ENCODE measurements at regions not wholly inside any gene's neighbourhood (a gene's known extent, or its start where the extent isn't known, plus 50 kb on each side); places are given as distances from the start of the nearest gene placed in this dataset.
"Not testable (repeated sequence)": the region's sequence is repeated elsewhere in the genome, so short reads cannot be mapped to it uniquely, and the experiment has no call there.

DNA sequence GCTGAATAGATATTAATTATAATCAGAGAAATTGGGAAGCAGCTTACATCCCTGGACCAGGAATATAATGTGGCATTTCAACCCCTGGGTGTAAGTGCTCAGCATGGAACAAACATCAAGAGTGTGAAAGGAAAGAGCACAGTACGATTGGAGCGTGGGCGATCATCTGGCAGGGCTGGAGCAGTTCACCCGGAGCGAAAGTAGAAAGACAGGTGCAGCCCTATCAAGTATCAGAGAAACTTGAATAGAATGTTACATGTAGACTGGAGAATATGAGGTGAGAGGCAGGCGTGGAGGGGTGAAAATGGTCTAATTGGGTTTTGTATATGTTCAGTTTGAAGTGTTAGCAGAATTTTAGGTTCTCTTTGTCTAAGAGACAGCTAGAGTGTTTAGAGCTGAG lies 303.0 kb downstream of the MDFIC start:
- no peaks in the 10 kb centered on the region for H3K27me3 Mint-ChIP-seq (ENCODE audit: low read depth)
- no peak for DNase-seq
- H3K9me3 Mint-ChIP-seq: no peaks in the 10 kb centered on the region
- H3K27ac Mint-ChIP-seq: no peak overlapping the region
- H3K36me3 Mint-ChIP-seq (ENCODE audit: insufficient read depth in 2 of 2): no peaks in the 10 kb centered on the region
- no peak for ATAC-seq (replicated peaks in 1 of 2)
- H3K4me1 Mint-ChIP-seq (ENCODE audit: low read depth): no peaks in the 10 kb centered on the region
- H3K4me3 Mint-ChIP-seq: no peak overlapping the region

- no peak overlapping the region for H3K4me3 Mint-ChIP-seq
- H3K4me1 Mint-ChIP-seq (ENCODE audit: low read depth): no peaks in the 10 kb centered on the region
- no peak for DNase-seq
- H3K27ac Mint-ChIP-seq: no peak overlapping the region
- no peaks in the 10 kb centered on the region for H3K36me3 Mint-ChIP-seq (ENCODE audit: insufficient read depth in 2 of 2)
- H3K27me3 Mint-ChIP-seq (ENCODE audit: low read depth): no peaks in the 10 kb centered on the region
- no peaks in the 10 kb centered on the region for H3K9me3 Mint-ChIP-seq
- no peak for ATAC-seq (replicated peaks in 1 of 2)
Observed at GRCh38 chr7:115223959-115224358, 302.1 kb downstream of the MDFIC start.

GRCh38 chr7:115221456-115221855 lies 299.6 kb downstream of the MDFIC start:
- no peaks in the 10 kb centered on the region for H3K9me3 Mint-ChIP-seq
- H3K27ac Mint-ChIP-seq: no peak overlapping the region
- ATAC-seq (replicated peaks in 1 of 2): no peak
- H3K27me3 Mint-ChIP-seq (ENCODE audit: low read depth): no peaks in the 10 kb centered on the region
- peaks cover 6% of the 10 kb centered on the region for H3K4me1 Mint-ChIP-seq (ENCODE audit: low read depth)
- no peaks in the 10 kb centered on the region for H3K36me3 Mint-ChIP-seq (ENCODE audit: insufficient read depth in 2 of 2)
- no peak for DNase-seq
- no peak overlapping the region for H3K4me3 Mint-ChIP-seq

DNA sequence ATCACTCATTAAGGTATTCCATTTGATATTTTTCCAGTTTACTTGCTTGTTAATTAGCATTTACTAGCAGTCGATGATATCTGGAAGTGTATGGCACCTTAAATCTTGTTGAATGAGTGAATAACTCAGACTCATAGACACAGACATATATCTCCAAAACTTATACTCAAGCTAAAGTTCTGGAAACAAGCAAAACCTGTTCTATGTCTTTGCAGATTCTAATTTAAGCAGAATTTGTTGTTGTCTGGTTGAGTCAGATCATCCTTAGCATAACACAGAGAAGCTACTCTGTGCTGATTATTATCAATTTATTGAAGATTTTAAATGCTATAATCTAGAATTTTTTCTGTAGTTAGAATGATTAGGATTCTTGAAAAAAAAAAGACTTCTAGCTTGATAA lies 296.2 kb downstream of the MDFIC start:
- Mint-ChIP-seq H3K27ac (no peak overlapping the region), H3K9me3 (no peaks in the 10 kb centered on the region), H3K36me3 (ENCODE audit: insufficient read depth in 2 of 2) (no peaks in the 10 kb centered on the region), H3K27me3 (ENCODE audit: low read depth) (no peaks in the 10 kb centered on the region), H3K4me3 (no peak overlapping the region), H3K4me1 (ENCODE audit: low read depth) (peaks cover 6% of the 10 kb centered on the region)
- DNase-seq: no peak
- no peak for ATAC-seq (replicated peaks in 1 of 2)

DNA sequence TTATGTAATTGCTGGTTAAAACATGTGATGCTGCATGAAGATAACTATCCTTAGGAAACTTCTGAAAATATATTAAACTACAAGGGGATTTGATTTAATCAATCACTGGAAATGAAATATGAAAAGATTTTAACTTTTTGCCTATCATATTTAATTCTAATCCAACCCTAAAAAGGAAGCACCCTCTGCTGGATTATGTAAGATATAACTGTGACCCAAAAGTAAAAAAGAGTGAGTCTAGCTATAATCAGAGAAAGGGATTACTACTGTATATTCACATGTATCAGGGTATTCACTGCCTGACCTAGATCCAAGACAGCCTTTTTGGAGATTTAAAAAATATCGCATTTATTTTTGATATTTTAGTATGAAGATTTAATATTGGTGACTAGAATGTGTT lies 295.5 kb downstream of the MDFIC start:
- Mint-ChIP-seq H3K27me3 (ENCODE audit: low read depth) (no peaks in the 10 kb centered on the region), H3K4me1 (ENCODE audit: low read depth) (peaks cover 6% of the 10 kb centered on the region), H3K27ac (no peak overlapping the region), H3K9me3 (no peaks in the 10 kb centered on the region), H3K36me3 (ENCODE audit: insufficient read depth in 2 of 2) (no peaks in the 10 kb centered on the region), H3K4me3 (no peak overlapping the region)
- no peak for ATAC-seq (replicated peaks in 1 of 2)
- DNase-seq: no peak

DNA sequence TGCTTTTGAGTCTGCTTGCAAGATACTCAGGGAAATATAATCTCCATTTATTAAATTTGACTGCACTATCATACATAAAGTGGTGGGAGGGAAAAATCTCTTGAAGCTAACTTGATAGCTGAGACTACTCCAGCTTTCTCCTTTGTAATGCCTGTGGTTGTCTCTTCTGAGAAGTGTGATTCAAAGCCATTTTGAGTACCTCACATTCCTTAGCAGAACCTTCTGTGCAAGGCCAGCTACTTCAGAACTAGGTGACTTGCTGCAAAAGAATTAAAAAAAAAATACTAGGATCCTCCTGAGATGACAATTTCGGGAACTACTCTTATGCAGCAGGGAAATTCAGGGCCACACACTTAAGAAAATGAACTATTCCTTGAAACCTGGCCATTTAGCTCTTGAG lies 294.8 kb downstream of the MDFIC start:
- DNase-seq (no peak), ATAC-seq (replicated peaks in 1 of 2) (no peak)
- H3K27ac Mint-ChIP-seq: no peak overlapping the region
- no peaks in the 10 kb centered on the region for H3K27me3 Mint-ChIP-seq (ENCODE audit: low read depth)
- no peaks in the 10 kb centered on the region for H3K36me3 Mint-ChIP-seq (ENCODE audit: insufficient read depth in 2 of 2)
- H3K9me3 Mint-ChIP-seq: no peaks in the 10 kb centered on the region
- H3K4me3 Mint-ChIP-seq: no peak overlapping the region
- H3K4me1 Mint-ChIP-seq (ENCODE audit: low read depth): peaks cover 6% of the 10 kb centered on the region

GRCh38 chr7:115211171-115211570 lies 289.3 kb downstream of the MDFIC start:
- peaks cover 6 to 7% of the 10 kb centered on the region in 2 donors for H3K36me3 Mint-ChIP-seq (ENCODE audit: insufficient read depth in 2 of 2)
- H3K9me3 Mint-ChIP-seq: peaks cover 4% of the 10 kb centered on the region in 2 donors
- no peak overlapping the region for H3K4me3 Mint-ChIP-seq
- H3K27ac Mint-ChIP-seq: no peak overlapping the region
- ATAC-seq (replicated peaks in 1 of 2) (no peak), DNase-seq (no peak)
- H3K27me3 Mint-ChIP-seq (ENCODE audit: low read depth): no peaks in the 10 kb centered on the region
- H3K4me1 Mint-ChIP-seq (ENCODE audit: low read depth): no peaks in the 10 kb centered on the region

DNA sequence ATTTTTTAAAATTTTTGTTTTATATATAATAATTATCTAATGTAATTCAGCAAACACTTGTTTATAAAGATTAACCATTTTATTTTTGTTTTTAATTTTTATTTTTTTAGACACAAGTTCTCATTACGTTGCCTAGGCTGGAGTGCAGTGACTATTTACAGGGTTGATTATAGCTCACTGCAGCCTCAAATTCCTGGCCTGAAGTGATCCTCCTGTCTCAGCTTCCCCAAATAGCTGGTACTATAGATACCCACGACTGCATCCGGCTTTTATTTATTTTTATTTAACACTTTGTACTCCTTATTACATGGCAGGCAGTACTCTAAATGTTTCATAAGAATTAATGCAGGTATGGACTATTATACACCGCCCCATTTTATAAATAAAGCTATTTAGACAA lies 288.7 kb downstream of the MDFIC start:
- no peaks in the 10 kb centered on the region for H3K4me1 Mint-ChIP-seq (ENCODE audit: low read depth)
- DNase-seq: no peak
- peaks cover 6 to 7% of the 10 kb centered on the region in 2 donors for H3K36me3 Mint-ChIP-seq (ENCODE audit: insufficient read depth in 2 of 2)
- H3K9me3 Mint-ChIP-seq: peaks cover 4 to 6% of the 10 kb centered on the region in 2 donors
- no peaks in the 10 kb centered on the region for H3K27me3 Mint-ChIP-seq (ENCODE audit: low read depth)
- no peak for ATAC-seq (replicated peaks in 1 of 2)
- no peak overlapping the region for H3K4me3 Mint-ChIP-seq
- H3K27ac Mint-ChIP-seq: no peak overlapping the region

DNA sequence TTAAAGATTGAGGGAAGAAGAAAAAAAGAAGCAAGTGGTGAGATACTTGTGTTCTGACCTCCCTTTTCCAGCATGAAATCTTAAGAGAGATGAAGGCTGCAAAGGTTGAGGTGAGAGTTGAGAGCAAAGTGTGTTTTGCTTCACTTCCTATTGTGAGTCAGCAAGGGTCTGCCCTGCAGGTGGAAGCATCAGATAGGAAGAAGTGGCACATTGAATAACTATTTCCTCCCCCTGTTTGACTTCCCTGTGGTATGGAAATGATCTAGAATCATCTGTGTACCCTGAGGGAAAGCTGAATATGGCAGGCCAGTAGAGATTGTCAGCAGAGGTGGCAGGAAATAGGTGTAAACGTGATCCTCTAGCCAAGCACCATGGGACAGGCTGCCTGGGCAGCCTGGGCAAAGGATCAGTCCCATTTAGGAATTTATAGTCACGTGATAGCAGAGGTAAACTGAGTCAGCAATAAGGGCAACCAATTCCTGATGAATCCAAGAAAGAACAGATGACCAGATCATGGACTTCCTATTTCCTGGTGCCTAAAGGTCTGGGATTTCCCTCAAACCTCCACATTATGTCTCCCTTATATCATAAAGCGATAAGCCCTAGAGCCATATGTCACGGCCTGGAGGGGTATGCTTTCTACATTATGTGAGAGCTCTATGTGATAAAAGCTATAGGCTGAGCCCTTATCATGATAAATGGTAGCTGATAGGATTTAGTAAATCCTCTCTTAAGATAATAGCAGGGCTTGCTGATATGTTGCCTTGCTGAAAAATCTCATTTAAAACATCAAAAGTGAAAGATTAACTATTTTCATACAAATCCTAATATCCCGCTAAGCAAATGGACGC lies 287.0 kb downstream of the MDFIC start:
- Mint-ChIP-seq H3K4me3 (no peak overlapping the region), H3K9me3 (peaks cover 7 to 8% of the 10 kb centered on the region in 2 donors), H3K27ac (no peak overlapping the region), H3K27me3 (ENCODE audit: low read depth) (no peaks in the 10 kb centered on the region), H3K4me1 (ENCODE audit: low read depth) (no peaks in the 10 kb centered on the region), H3K36me3 (ENCODE audit: insufficient read depth in 2 of 2) (peaks cover 6 to 7% of the 10 kb centered on the region in 2 donors)
- ATAC-seq (replicated peaks in 1 of 2) (no peak), DNase-seq (no peak)

DNA sequence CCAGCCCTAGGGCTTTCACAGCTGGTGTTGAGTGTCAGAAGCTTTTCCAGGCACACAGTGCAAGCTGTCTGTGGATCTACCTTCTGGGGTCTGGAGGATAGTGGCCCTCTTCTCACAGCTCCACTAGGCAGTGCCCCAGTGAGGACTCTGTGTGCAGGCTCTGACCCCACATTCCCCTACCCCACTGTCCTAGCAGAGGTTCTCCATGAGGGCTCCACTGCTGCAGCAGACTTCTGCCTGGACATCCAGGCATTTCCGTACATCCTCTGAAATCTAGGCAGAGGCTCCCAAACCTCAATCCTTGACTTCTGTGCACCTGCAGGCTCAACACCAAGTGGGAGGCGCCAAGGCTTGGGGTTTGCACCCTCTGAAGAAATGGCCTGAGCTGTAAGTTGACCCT lies 284.5 kb downstream of the MDFIC start:
- not testable (repeated sequence) for H3K36me3 Mint-ChIP-seq (ENCODE audit: insufficient read depth in 2 of 2); H3K4me3 Mint-ChIP-seq; H3K4me1 Mint-ChIP-seq (ENCODE audit: low read depth); H3K27me3 Mint-ChIP-seq (ENCODE audit: low read depth); H3K27ac Mint-ChIP-seq; DNase-seq; ATAC-seq (replicated peaks in 1 of 2); H3K9me3 Mint-ChIP-seq

- no peak for ATAC-seq (replicated peaks in 1 of 2)
- no peak for DNase-seq
- H3K9me3 Mint-ChIP-seq: no peaks in the 10 kb centered on the region
- H3K4me3 Mint-ChIP-seq: no peak overlapping the region
- no peak overlapping the region for H3K27ac Mint-ChIP-seq
- no peaks in the 10 kb centered on the region for H3K4me1 Mint-ChIP-seq (ENCODE audit: low read depth)
- H3K36me3 Mint-ChIP-seq (ENCODE audit: insufficient read depth in 2 of 2): no peaks in the 10 kb centered on the region
- H3K27me3 Mint-ChIP-seq (ENCODE audit: low read depth): no peaks in the 10 kb centered on the region
Observed at GRCh38 chr7:115198143-115198542, 276.2 kb downstream of the MDFIC start.

DNA sequence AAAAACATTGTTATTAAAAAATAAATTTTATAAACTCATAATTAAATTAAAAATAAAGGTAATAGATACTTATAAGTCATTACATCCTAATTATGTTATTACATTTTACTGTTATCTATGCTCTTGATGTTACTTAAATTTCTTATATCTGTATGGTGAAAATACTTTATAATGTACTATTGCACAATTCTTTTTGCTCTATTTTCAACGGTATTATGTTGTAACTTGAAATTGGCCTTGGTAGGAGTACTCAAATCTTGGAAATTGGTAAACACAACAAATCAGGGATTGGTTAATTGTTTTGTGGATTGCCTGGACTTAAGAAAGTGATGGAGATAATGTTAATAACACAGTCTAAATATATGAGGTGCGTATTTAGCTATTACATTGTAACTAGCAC lies 273.3 kb downstream of the MDFIC start:
- no peak overlapping the region for H3K4me3 Mint-ChIP-seq
- H3K4me1 Mint-ChIP-seq (ENCODE audit: low read depth): no peaks in the 10 kb centered on the region
- H3K9me3 Mint-ChIP-seq: no peaks in the 10 kb centered on the region
- ATAC-seq (replicated peaks in 1 of 2) (no peak), DNase-seq (no peak)
- no peaks in the 10 kb centered on the region for H3K36me3 Mint-ChIP-seq (ENCODE audit: insufficient read depth in 2 of 2)
- H3K27me3 Mint-ChIP-seq (ENCODE audit: low read depth): no peaks in the 10 kb centered on the region
- H3K27ac Mint-ChIP-seq: no peak overlapping the region

GRCh38 chr7:115191526-115191925 lies 269.6 kb downstream of the MDFIC start:
- no peak overlapping the region for H3K27ac Mint-ChIP-seq
- peaks cover 0 to 2% of the 10 kb centered on the region in 2 donors for H3K9me3 Mint-ChIP-seq
- H3K4me3 Mint-ChIP-seq: no peak overlapping the region
- no peaks in the 10 kb centered on the region for H3K4me1 Mint-ChIP-seq (ENCODE audit: low read depth)
- H3K36me3 Mint-ChIP-seq (ENCODE audit: insufficient read depth in 2 of 2): no peaks in the 10 kb centered on the region
- DNase-seq: no peak
- no peak for ATAC-seq (replicated peaks in 1 of 2)
- no peaks in the 10 kb centered on the region for H3K27me3 Mint-ChIP-seq (ENCODE audit: low read depth)

GRCh38 chr7:115183431-115184057 lies 261.6 kb downstream of the MDFIC start:
- no peak overlapping the region for H3K27ac Mint-ChIP-seq
- no peaks in the 10 kb centered on the region for H3K36me3 Mint-ChIP-seq (ENCODE audit: insufficient read depth in 2 of 2)
- peak overlapping the region in 1 of 2 donors; percentile 14 for H3K4me3 Mint-ChIP-seq
- H3K27me3 Mint-ChIP-seq (ENCODE audit: low read depth): no peaks in the 10 kb centered on the region
- H3K9me3 Mint-ChIP-seq: peaks cover 0 to 2% of the 10 kb centered on the region in 2 donors
- no peak for DNase-seq
- no peak for ATAC-seq (replicated peaks in 1 of 2)
- H3K4me1 Mint-ChIP-seq (ENCODE audit: low read depth): peaks cover 15% of the 10 kb centered on the region
